ENCODE measurements at regions not wholly inside any gene's neighbourhood (a gene's known extent, or its start where the extent isn't known, plus 50 kb on each side); places are given as distances from the start of the nearest gene placed in this dataset.
"Not testable (repeated sequence)": the region's sequence is repeated elsewhere in the genome, so short reads cannot be mapped to it uniquely, and the experiment has no call there.

DNA sequence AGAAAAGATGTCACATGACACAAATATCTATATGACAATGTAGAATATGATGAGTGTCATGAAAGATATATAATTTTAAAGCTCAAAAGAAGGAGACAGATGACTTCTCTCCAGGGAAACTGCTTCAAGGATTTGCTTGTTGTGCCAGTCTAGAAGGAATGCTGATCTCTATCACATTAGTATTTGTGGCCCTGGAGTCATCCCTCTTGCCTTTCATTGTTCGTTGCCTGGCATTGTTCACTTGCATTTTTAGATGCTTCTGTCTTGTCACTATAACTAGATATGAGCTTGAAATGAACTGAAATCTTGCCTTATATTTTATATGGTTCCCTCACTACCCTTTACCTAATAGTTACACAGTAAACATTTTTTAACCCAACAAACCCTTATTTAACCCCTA, 207.5 kb downstream of the ZNF608 start:
- no peak for DNase-seq

GRCh38 chr5:124538191-124538590, 208.2 kb downstream of the ZNF608 start:
- no peak for DNase-seq

GRCh38 chr5:124537522-124537921, 208.9 kb downstream of the ZNF608 start:
- no peak for DNase-seq

DNA sequence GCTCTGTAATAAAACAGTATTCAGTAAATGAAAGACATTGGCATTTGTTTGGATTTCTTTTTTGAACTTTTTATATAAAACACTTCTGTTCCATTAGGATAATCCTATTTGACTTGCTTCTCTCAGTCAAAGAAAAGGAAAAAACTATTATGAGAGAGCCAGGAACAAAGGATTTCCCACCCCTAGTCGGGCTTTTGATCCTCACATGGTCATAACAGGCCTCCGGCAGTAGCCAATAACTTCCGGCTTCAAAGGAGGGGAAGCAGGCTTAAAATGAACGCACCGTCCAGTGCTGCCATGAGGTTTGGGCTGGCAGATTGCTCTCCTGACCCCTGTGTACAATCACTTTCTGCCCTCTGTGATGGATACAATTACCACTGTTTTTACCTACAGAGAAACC, 209.3 kb downstream of the ZNF608 start:
- no peak for DNase-seq

DNA sequence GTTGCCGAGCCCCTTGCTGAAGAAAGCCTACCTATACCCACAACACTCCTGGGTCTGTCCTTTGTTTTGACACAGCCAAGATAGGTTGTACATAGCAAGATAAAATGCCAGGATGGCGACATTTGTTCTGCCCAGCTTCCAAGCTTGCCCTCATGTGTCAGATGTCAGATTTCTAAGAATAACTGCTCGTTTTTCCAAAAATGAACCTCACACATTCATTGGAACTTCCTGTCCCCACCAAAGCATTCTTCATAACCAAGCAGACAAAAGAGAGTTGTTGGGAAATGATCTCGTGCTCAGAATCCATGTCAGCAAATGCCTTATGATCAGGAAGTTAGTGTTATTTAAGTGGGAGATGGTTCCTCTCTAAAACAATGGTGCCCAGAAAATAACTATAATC, 210.1 kb downstream of the ZNF608 start:
- DNase-seq = no peak

GRCh38 chr5:124530916-124531315, 215.5 kb downstream of the ZNF608 start:
- DNase-seq = no peak

DNA sequence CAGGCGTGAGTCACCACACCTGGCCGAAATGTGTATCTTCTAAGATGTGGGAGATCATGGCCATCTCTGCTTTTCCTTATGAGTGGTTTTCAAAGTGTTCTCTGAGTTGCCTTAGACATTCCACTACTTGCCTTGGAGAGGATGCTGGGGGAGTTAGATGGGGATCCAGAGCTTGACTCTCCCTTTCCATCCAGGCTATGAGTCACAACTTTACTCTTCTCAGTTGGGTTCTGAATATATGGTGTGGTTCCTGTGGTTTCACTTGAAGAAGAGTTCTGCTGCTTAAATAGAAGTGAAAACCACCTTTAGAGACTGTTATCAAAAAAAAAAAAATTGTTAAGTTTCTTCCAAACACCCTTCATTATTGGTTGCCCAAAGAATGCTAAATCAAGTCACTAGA, 217.6 kb downstream of the ZNF608 start:
- no peak for DNase-seq

DNA sequence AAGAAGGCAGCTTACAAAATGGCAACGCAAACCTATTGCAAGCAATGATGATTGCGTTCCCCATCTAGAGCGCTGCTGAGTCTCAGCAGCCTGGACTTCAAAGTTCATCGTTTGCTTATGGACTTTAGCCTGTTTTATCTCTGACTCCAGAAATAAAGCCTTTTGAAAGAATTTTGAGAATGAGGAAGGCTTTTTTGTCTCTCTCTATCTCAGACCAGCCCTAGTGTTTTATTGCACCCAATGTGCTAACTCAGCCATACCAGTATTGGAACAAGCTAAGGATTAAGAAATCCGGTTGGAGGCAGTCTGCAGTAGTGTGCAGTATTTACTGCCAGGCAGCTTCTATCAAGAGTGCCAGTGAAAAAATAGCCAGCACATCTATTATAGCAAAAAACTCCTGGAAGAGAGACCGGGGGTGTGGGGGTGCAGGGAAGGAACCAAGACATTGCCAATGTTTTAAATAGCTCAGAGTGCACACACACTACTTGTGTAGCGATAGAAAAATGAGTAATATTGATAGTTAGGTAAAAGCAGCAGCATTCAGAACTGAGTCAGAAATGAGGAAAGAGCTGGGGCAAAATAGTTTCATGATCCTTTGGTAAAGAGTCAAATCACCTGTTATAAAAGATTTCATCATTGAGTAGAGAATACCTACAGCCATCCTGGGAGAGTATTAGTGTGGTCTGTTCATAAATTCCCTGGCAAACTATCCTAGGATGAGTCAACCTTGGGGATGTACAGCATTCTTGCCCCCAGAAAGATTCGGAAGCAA, 219.0 kb downstream of the ZNF608 start:
- DNase-seq = no peak

DNA sequence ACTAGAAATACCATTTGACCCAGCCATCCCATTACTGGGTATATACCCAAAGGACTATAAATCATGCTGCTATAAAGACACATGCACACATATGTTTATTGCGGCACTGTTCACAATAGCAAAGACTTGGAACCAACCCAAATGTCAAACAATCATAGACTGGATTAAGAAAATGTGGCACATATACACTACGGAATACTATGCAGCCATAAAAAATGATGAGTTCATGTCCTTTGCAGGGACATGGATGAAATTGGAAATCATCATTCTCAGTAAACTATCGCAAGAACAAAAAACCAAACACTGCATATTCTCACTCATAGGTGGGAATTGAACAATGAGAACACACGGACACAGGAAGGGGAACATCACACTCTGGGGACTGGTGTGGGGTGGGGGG, 220.4 kb downstream of the ZNF608 start:
- DNase-seq = not testable (repeated sequence)

DNA sequence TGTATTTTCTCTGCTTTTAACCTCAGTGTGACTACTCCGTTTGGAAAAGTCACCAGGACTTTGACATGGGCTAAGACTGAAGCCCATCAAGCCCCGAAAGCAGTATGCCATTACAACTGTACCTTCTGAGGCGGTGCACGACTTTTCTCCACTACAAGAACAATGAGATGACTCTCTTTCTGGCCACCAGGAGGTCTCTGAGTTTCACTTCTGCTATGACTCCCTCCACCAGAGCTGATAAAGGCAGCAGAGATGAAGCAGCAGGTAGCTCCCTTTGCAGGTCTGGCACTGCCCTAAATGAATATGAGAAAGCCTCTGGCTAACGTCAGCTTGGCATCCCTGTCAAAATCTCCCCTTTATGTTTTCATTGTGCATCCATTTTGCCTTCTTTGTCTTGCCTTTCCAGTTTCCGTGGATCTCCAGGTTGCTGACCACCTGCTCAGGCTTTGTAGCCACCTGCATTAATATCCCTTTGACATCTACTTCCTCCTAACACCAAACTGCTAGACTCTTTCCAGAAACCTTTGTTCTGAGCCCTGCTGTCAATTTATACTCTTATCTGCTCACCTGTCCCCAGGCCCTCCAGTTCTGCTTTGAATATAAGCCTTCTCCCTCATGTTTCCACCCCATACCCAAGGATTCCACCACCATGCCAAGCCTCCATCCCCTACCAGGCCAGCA, 221.7 kb downstream of the ZNF608 start:
- no peak for DNase-seq

DNA sequence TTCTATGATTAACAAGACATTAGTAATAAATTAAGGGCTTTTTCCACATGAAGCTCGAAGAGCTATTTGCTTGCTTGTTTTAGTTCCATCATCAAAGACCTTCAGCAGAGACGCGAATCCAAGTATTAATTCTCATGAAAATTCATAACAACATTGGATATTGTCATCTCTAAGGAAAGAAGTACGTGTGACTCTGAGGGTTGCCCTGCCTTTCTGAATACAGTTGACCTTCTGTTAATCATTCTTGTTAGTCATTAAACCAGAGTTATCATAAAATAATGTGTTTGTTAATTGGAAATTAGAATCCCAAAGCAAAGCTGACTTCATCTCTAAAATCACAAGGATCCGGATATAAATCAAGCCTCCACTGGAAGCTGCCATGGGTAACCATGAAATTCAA, 222.5 kb downstream of the ZNF608 start:
- DNase-seq = no peak

DNA sequence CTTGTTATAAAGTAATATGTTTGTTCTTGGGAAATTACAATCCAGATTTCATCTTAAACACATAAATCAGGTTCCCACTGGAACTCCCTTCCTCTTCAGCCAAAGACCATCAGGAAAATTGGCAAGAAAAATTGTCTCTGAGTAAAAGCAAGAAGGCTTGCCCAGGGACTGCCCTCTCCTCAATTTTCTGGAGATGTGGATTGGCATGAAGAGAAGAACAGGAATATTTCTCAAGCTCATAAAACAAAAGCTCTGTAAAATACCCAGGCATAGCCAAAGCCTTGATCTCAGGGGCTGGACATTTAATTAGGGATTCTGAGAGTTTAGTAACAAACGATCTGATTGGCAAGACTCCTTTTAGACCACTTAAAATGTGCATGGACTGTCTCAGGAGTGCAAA, 223.4 kb downstream of the ZNF608 start:
- DNase-seq = no peak

DNA sequence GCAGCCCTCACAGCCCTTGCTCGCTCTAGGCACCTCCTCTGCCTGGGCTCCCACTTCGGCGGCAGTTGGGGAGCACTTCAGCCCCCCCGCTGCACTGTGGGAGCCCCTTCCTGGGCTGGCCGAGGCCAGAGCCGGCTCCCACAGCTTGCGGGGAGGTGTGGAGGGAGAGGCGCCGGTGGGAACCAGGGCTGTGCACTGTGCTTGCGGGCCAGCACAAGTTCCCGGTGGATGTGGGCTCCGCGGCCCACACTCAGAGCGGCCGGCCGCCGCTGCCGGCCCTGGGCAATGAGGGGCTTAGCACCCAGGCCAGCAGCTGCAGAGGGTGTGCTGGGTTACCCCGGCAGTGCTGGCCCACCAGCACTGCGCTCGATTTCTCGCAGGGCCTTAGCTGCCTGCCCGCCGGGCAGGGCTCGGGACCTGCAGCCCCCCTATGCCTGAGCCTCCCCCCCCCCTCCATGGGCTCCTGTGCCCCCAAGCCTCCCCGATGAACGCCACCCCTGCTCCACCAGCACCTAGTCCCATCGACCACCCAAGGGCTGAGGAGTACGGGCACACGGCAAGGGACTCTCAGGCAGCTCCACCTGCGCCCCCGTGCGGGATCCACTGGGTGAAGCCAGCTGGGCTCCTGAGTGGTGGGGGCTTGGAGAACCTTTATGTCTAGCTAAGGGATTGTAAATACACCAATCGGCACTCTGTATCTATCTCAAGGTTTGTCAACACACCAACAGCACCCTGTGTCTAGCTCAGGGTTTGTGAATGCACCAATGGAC, 224.8 kb downstream of the ZNF608 start:
- DNase-seq = no peak

GRCh38 chr5:124519396-124519795, 227.0 kb downstream of the ZNF608 start:
- DNase-seq = no peak

- DNase-seq = no peak
Measured at GRCh38 chr5:124516567-124516966, 229.9 kb downstream of the ZNF608 start.

- no peak for DNase-seq
Measured at GRCh38 chr5:124515497-124516245, 230.8 kb downstream of the ZNF608 start.

DNA sequence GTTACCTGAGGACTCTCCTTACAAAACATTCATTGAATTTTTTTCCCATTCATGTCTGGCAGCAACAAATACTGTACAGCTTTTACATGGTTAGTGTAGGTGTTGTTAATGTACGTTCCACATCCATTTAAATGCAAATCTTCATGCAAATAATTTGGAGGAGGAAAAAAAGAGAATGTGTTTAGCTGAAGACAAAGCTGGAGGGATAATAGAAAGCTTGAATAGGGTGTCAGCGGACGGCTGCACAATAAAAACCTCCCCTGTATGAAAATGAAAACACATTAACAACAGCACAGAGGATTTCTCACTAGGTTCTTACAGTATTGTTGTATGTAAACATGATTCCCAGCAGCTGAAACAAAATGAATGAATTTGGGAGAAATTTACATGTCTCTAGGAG, 231.5 kb downstream of the ZNF608 start:
- no peak for DNase-seq

- no peak for DNase-seq
Measured at GRCh38 chr5:124512952-124513632, 233.3 kb downstream of the ZNF608 start.

DNA sequence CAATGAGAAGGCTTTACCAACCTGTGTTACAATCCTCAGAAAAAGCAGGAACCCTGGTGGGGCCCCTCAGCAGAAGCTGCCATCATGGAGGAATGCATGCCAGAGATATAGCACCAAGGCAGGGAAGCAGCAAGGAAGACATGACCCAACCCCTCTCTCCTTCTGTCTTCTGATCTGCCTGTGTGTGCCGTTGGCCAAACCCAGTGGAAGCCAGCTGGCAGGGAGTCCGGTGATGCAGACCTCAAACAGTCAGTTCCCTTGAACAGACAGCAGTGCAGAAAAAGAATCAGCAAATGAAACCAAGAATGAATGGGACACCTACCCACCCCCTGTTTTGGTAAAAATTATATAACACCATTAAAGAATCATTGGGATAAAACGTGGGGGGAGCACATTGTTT, 234.2 kb downstream of the ZNF608 start:
- DNase-seq = no peak

DNA sequence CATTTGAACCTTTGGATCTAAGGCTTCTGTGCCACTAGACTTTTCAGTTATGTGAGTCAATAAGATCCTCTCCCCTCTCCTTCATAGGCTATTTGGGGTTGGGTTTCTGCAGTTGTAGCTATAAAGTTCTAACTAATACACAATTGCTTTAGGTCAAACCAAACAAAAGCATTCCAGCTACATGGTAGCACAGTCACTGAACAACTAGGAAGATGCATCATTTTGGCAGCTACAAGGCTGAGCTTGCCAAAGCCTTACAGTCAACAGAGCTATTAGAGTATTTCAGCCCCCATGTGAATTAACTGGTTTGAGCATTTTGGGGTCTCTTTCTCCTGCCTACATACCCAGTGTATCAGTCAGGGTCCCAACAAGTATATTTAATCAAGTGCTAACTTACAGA, 234.6 kb downstream of the ZNF608 start:
- DNase-seq = no peak

DNA sequence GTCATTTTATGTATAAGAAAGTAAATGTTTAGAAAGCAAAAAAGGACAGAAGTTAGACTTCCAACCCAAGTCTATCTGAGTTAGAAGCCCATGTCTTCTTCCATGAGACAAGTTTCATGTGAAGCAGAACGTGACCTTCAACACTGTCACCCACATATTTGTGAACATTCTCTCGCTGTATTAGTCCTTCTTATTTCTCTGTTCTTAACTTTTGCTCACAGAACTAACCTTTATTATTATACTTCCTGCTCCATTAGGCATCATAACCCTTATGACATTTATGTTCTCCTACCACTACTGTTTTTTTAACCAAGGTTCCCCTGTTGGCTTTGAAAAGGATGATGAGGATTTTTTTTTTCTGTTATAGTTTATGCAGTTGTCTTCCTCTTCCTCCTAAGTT, 238.8 kb downstream of the ZNF608 start:
- DNase-seq = no peak

DNA sequence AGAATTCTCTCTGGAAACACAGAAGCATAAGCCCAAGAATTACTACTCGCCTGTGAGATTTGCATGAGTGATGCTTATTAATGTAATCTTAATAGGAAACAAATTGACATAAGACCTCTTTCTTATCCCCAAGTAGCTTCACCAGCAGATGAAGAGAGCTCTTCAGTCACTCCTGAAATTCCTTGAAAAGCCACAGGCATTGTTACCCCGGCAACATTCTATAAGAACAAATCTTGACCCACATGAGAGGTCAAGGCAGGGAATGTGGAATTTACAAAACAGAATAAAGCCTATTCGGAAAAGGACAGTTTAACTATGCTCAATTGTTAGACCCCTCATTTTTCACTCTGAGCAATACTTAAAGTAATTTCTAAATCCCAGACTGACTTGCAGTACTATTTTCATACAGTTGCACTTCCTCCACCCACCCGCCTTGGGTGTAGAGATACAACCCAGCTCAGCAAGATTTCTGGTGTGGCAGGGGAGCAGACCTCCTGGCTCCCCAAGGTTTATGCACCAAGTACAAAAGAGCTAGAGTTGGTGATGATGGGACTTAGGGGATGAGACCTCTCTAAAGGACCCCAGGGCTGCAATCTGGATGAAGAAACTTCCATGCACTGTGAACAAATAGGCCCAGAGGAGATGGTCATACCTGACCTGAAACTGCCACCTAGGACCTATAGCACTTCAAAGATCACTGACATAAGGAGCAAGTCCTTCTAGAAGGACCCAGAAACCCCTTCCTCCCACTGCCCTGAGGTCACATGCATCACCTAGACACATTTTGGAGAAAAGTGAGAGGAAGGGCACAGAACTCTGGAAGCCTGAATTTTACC, 242.1 kb downstream of the ZNF608 start:
- no peak for DNase-seq

All from SIG-M5 (cell line).